NOMO-1 (cell line): ENCODE measurements at regions not wholly inside any gene's neighbourhood (a gene's known extent, or its start where the extent isn't known, plus 50 kb on each side); places are given as distances from the start of the nearest gene placed in this dataset.

Experiments
- DNase-seq, 2 experiments: peaks; one replicate each; lab custom pipeline; 2025; ENCODE audit not compliant: unreplicated experiment in 2 of 2; lab: John Stamatoyannopoulos, UW

DNA sequence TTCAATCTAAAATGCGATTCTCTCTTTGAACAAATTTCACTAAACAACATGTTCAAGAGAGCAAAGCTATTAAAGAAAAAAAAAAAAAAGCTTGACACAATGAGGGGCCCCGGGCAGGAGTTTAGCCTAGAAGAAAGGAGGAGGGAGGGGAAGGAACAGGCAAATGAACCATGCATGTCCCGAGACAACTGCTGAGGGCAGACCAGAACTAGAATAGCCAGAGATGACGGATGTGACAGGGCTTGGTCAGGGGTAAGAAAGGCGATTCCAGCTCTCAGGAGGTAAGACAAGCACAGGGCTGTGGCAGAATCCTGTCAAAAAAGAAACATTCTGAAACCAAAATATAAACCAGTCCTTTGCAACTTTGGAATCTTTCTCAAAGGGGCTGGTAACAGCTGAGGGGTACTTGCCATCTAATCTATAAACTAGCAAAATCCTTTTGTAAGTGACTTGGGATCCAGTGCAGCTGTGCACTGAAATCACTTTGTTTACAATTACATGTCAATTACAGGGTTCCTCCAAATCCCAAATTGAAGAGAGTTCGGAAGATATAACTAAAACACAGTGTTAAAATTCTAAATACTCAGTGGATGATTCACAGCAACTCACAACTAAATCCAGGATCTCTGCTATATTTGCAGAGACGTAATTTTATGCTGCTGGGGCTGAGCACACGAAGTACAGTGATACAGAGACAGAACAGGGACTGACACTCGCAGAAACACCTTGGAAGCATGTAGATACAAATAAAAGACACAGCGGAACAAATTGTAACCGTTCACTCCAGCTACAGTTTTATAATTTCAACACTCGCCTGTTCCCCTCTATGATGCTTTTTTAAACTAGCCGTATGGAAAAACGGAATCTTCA is 567.4 kb upstream of the ZFHX3 start:
- DNase-seq, result no peak

GRCh38 chr16:73614131-73614530 is 566.2 kb upstream of the ZFHX3 start:
- no peak for DNase-seq

DNA sequence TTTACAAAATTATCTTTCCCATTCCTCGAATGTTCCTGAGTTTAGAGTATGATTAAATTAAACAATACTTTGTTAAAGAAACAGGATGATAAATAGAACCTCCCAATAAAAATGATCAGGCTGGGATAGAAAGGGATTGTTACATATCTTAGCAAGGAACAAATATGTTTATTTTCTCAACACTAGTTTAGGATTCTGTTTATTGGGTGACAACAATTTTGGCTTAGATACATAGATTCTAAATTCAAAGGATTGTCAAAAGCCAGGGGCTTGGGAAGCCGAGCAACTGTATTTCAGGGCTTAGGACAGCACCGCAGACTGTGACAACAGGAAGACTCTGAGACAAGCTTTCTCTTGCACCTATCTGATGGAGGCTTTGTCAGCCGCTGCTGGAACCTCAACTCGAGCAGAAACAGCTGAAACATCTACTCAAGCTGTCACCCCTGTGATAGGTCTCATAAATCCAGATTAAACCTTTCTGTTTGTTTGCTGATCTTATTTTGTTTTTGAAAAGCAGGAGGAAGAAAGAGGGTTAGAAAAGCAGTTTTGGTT is 562.8 kb upstream of the ZFHX3 start:
- DNase-seq, result no peak

GRCh38 chr16:73610160-73610559 is 562.2 kb upstream of the ZFHX3 start:
- no peak for DNase-seq

DNA sequence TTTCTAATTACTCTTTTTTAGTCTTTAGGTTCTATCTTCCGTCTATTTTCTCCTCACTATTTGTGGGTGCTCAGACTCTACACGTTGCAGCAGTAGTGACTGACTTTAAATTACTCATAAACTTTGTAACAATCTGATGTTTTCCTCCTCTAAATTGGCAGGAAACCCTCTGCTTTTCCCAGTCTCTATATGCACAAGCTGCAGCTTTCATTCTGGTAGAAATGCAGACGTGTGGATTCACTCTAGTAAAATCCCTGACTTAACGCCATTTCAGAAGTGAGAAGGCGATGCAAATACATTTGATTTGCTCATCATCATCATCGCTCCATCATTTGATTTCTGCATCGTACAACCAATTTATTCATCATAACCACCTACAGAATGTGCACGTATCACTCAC is 561.0 kb upstream of the ZFHX3 start:
- DNase-seq, result no peak

- DNase-seq, result no peak
Measured at GRCh38 chr16:73605309-73605708, 557.4 kb upstream of the ZFHX3 start.

- DNase-seq, result no peak
Measured at GRCh38 chr16:73601911-73602310, 554.0 kb upstream of the ZFHX3 start.

DNA sequence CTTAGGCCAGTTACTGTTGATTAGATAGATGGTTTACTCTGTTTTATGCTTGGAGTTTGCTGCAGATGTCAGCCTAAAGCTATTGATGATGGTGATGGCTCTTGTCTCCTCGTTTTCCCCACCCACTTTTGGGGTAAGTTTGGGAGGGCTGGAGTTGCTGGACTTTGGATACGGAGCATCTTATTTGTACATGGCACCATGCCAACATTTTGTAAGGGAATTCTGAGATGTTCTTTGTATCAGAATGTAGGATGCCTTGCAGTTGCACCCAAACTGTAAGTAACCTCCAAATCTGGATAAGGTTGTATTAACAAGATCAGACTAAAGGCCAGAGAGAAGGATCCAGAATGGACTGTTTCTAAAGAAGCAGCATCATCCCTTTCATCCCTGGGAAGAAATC is 551.9 kb upstream of the ZFHX3 start:
- no peak for DNase-seq

DNA sequence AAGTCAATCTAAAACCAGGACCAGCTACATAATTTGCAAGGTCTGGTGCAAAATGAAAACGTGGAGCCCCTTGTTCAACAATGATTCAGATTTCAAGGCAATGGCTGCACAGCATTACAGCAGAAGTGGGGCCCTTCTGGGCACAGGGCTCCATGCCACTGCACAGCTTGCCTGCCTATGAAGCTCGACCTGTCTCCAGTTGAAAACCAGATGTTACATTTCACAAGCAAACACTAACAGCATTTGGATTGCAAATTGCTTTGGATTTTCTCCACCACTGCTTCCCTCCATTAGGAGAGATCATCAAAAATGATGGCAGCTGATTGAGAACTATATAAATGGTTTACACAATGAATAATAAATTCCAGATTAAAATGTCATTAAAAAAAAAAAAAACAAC is 551.4 kb upstream of the ZFHX3 start:
- no peak for DNase-seq

DNA sequence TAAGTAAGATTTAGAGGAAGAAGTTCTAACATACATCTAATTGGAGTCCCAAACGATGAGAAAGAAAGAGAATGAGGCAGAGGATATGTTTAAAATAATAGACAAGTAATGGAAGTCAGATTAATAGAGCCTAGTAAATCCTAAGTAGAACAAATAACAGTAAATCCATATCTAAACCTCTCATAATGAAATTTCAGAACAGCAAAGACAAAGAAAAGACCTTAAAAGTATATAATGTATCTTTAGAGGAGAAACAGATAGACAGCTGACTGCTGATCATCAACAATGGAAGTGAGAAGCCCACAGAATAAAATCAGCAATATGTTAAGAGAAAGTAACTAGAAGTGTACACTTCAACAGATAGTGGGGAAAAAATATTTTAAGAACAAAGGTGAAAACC is 536.2 kb upstream of the ZFHX3 start:
- DNase-seq, result no peak

DNA sequence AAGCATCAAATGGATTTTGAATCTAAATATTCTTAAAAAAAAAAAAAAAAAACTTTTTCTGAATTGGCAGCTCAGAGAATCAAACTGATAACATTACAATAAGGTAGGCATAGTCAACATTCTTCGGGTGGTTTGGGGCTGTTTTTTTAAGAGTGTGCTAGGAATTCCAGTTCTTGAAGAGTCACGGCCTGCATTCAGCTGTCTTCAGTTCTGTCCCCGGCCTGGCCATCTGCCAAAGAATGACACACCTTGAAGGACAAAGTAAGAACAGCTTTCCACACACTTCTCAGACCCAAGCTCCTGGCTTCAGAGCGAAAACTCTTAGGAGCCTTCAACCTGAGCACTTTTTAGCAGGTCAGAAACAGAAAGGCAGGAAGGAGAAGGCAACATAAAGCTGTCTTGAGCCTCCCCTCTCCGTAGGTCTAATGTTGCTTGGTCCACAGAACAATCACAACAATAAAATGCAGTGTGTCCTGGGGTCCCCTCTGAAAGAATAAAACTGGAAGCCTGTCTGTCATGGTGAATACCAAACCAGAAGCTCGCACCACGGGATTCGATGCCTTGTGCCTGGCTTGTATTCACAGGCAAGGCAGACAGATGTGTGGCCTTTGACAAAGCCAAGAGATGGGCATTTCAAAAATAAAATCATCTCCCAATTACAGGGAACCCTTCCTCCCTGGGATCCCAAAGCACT is 524.4 kb upstream of the ZFHX3 start:
- no peak for DNase-seq

GRCh38 chr16:73569266-73569980 is 521.5 kb upstream of the ZFHX3 start:
- no peak for DNase-seq

DNA sequence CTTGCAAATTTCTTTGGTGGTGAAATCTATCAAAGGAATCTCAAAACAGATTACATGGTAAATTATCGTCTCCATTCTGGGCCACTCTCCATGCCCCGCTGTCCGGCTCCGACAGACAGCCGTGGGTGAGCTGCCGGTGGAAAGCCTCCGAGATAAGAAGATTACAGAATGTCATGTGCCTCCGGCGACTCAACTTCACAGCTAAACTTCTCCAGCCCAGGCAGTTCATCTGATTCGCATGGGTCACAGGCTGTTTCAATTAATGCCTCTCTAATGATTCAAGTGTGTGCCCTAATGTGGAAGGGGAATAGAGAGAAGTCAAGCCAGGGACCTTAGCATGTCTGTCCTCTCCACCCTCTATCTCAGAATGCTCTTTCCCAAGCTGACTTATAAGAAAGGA is 520.8 kb upstream of the ZFHX3 start:
- no peak for DNase-seq

- no peak for DNase-seq
Measured at GRCh38 chr16:73565925-73566324, 518.0 kb upstream of the ZFHX3 start.

DNA sequence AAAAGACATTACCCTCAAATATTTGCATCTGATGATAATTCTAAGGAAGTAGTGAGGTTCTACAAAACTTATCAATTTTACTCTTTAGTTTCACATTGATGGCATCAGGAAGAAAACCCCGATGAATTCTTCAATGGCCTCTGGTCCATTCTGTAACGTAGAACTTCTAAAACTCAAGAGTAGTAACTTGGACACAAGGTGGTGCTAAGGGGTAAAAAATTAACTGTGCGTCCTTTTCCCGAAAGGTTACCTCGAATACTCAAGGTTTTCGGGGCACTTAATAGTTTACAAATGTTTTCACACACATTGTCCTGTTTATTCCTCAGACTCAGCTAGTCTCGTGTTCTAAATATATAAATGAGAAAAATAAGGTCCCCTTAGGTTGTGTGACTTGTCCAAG is 517.3 kb upstream of the ZFHX3 start:
- no peak for DNase-seq

- DNase-seq, result no peak
Measured at GRCh38 chr16:73563709-73564108, 515.8 kb upstream of the ZFHX3 start.

- DNase-seq, result no peak
Measured at GRCh38 chr16:73560497-73560896, 512.6 kb upstream of the ZFHX3 start.

DNA sequence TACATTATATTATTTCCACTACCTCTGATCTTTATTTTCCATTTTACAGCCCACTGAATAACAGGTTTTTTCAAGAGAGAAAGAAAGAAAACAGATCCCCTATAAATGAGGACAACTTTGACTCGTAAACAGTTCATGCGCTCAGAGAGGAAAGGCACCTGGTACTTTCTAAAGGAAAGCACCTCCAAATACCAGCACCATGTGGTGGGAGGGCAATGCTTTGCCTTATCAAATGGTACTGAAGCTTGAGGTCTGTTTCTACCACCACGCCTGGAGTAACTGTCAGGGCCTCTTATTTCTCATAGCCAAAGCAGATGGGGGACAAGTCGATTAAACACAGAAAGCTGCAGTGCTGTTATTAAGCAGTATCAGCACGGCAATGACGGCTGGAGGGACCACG is 510.3 kb upstream of the ZFHX3 start:
- DNase-seq, result no peak

- no peak for DNase-seq
Measured at GRCh38 chr16:73553941-73554660, 506.2 kb upstream of the ZFHX3 start.

DNA sequence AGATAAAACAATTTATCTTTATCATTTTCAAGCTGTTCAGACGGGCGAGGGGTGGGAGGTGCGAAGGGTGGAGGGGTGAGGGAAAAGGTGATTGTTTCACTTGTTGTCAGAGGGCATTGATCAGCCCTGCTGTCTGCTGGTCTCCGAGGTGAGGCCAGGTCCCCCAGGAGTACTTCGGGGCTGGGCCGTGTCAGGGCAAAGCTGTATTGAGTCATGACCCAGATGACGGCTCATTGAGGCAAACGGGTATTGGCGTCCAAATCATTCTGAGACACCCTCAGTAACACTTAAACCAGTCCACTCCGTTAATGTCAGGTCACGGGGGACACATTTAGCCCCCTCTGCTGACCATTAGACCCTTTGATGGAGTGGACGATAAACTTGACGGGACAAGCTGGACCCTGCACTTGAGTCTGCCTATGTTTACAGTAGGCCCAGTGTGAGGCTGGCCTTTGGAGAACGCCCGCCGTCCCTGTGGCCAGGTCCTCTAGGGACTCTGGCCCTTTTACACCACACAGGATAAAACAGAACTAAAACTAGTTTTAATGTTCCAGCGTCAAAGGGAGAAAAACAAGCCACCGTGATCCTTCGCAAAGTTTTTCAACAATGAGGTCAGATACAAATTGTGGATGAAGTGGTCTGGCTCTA is 502.2 kb upstream of the ZFHX3 start:
- DNase-seq, result no peak
